HG02642 (cell line): ENCODE measurements at regions not wholly inside any gene's neighbourhood (a gene's known extent, or its start where the extent isn't known, plus 50 kb on each side); places are given as distances from the start of the nearest gene placed in this dataset.
"Not testable (repeated sequence)": the region's sequence is repeated elsewhere in the genome, so short reads cannot be mapped to it uniquely, and the experiment has no call there.

Experiments
- ATAC-seq: cut with Tn5 transposase; IDR thresholded peaks from one replicate; pipeline ENCODE4 v1.9.1; 2021; ENCODE audit warnings: mild to moderate bottlenecking; ENCODE audit not compliant: unreplicated experiment, poor library complexity

GRCh38 chr4:23125118-23125517 lies 432.4 kb downstream of the GBA3 start:
- ATAC-seq: no peak

GRCh38 chr4:23122666-23123400 lies 430.1 kb downstream of the GBA3 start:
- ATAC-seq: no peak

GRCh38 chr4:23120374-23120773 lies 427.6 kb downstream of the GBA3 start:
- ATAC-seq: no peak

GRCh38 chr4:23117826-23118225 lies 425.1 kb downstream of the GBA3 start:
- ATAC-seq: no peak

GRCh38 chr4:23114538-23114937 lies 421.8 kb downstream of the GBA3 start:
- no peak for ATAC-seq

GRCh38 chr4:23113104-23113503 lies 420.4 kb downstream of the GBA3 start:
- ATAC-seq: no peak

GRCh38 chr4:23106516-23106915 lies 413.8 kb downstream of the GBA3 start:
- no peak for ATAC-seq

GRCh38 chr4:23105759-23106370 lies 413.1 kb downstream of the GBA3 start:
- ATAC-seq: no peak

- ATAC-seq: no peak
Observed at GRCh38 chr4:23097251-23097650, 404.5 kb downstream of the GBA3 start.

GRCh38 chr4:23091711-23092110 lies 399.0 kb downstream of the GBA3 start:
- no peak for ATAC-seq

GRCh38 chr4:23085249-23085568 lies 392.5 kb downstream of the GBA3 start:
- no peak for ATAC-seq

GRCh38 chr4:23084559-23085248 lies 392.0 kb downstream of the GBA3 start:
- ATAC-seq: no peak

GRCh38 chr4:23083391-23083790 lies 390.7 kb downstream of the GBA3 start:
- no peak for ATAC-seq

GRCh38 chr4:23080171-23080570 lies 387.4 kb downstream of the GBA3 start:
- not testable (repeated sequence) for ATAC-seq

- no peak for ATAC-seq
Observed at GRCh38 chr4:23070848-23071570, 378.3 kb downstream of the GBA3 start.

- ATAC-seq: no peak
Observed at GRCh38 chr4:23068756-23069155, 376.0 kb downstream of the GBA3 start.

- ATAC-seq: no peak
Observed at GRCh38 chr4:23068287-23068686, 375.6 kb downstream of the GBA3 start.

- no peak for ATAC-seq
Observed at GRCh38 chr4:23062188-23062587, 369.5 kb downstream of the GBA3 start.

- ATAC-seq: no peak
Observed at GRCh38 chr4:23061431-23061830, 368.7 kb downstream of the GBA3 start.

- ATAC-seq: no peak
Observed at GRCh38 chr4:23060776-23061175, 368.0 kb downstream of the GBA3 start.

GRCh38 chr4:23058165-23058776 lies 365.5 kb downstream of the GBA3 start:
- no peak for ATAC-seq
